ENCODE measurements at regions not wholly inside any gene's neighbourhood (a gene's known extent, or its start where the extent isn't known, plus 50 kb on each side); places are given as distances from the start of the nearest gene placed in this dataset.

DNA sequence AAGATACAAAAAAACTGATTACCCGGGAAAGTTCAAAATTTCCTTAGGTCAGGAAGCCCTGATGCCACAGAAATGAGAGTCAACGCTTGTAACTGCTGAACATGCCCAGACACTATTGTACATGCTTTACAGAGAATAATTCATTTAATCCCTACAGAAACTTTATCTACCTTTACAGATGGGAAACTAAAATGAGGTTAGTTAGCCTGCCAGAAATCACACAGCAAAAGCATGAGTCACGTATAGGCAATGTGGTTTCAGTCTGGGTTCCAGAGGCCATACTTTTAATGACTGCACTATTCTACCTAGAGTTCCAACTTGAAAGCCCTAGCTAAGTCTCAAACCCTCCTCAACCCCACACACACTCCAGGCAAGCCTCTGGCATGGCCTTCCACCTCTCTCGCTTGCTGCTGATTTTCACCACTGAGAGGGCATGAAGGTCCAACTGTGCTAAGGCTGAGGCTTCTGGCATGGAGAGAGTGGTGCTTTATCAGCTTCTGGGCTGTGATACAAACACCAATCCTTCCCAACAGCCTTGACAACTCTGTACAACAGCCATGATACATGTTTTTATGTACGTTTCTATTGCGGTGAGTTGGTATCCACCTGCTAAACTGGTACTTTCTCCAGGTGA, 1011.2 kb upstream of the GHITM start:
- TF ChIP-seq, protein P1, sequence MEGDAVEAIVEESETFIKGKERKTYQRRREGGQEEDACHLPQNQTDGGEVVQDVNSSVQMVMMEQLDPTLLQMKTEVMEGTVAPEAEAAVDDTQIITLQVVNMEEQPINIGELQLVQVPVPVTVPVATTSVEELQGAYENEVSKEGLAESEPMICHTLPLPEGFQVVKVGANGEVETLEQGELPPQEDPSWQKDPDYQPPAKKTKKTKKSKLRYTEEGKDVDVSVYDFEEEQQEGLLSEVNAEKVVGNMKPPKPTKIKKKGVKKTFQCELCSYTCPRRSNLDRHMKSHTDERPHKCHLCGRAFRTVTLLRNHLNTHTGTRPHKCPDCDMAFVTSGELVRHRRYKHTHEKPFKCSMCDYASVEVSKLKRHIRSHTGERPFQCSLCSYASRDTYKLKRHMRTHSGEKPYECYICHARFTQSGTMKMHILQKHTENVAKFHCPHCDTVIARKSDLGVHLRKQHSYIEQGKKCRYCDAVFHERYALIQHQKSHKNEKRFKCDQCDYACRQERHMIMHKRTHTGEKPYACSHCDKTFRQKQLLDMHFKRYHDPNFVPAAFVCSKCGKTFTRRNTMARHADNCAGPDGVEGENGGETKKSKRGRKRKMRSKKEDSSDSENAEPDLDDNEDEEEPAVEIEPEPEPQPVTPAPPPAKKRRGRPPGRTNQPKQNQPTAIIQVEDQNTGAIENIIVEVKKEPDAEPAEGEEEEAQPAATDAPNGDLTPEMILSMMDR (IDR thresholded peaks at IDR 0.05; ENCODE audit: insufficient read depth, low read length, poor library complexity, severe bottlenecking), result no peak
- H3K36me3 ChIP-seq (ENCODE audit: control insufficient read depth, insufficient read depth, low read length), result no peaks in the 10 kb centered on the region
- H3K4me3 ChIP-seq (replicated peaks; ENCODE audit: low read depth, low read length), result no peak overlapping the region
- no peak for DNase-seq (ENCODE audit: extremely low read depth, insufficient read length)
- no peaks in the 10 kb centered on the region for H3K27me3 ChIP-seq (replicated peaks; ENCODE audit: control insufficient read depth, insufficient read depth, low read length)

DNA sequence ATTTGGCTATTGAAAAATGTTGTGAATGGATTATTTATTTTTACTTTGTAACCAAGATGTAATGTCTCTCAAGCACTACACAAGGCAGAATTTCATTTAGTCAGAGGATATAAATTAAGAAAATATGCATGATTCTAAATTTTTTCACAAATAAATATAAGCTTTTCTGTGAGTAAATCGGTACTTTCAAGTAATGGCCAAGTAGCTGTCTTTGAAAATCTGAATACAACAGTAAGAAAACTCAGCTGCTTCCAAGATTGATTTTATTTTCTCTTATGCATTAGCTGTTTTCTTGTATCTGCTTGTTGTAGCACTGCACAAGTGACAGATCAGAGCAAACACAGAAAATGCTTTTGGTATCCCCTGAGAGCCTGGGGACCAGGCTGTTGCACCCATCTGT, 998.5 kb upstream of the GHITM start:
- DNase-seq (ENCODE audit: extremely low read depth, insufficient read length), result no peak
- Histone ChIP-seq H3K27me3 (replicated peaks; ENCODE audit: control insufficient read depth, insufficient read depth, low read length) (no peaks in the 10 kb centered on the region), H3K36me3 (ENCODE audit: control insufficient read depth, insufficient read depth, low read length) (no peaks in the 10 kb centered on the region), H3K4me3 (replicated peaks; ENCODE audit: low read depth, low read length) (no peak overlapping the region)
- TF ChIP-seq, protein P1 (IDR thresholded peaks at IDR 0.05; ENCODE audit: insufficient read depth, low read length, poor library complexity, severe bottlenecking), result no peak

DNA sequence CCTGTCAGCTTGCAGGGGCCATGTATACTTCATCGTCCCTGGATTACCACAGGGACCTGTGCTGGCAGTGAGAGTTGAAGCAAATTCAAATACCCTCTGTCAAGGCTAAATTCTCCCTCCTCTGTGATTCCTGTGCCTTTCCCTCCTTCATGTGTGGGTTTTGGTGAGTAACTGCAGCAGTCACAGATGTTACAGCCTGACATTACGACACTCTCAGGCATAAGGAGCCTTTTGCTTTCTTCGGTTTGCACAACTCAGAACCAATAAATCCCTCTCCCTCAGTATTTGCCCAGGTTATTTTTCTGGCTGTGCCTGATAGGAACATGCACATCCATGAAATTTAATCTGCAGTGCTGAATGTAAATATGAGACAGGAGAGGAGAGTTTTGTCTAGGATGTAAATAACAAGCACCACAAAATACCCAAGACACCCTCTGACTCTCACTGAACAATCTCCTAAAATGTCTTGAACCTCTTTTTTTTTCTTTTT, 997.2 kb upstream of the GHITM start:
- DNase-seq (ENCODE audit: extremely low read depth, insufficient read length), result no peak
- TF ChIP-seq, protein P1 (IDR thresholded peaks at IDR 0.05; ENCODE audit: insufficient read depth, low read length, poor library complexity, severe bottlenecking), result no peak
- Histone ChIP-seq H3K27me3 (replicated peaks; ENCODE audit: control insufficient read depth, insufficient read depth, low read length) (no peaks in the 10 kb centered on the region), H3K4me3 (replicated peaks; ENCODE audit: low read depth, low read length) (no peak overlapping the region), H3K36me3 (ENCODE audit: control insufficient read depth, insufficient read depth, low read length) (no peaks in the 10 kb centered on the region)

DNA sequence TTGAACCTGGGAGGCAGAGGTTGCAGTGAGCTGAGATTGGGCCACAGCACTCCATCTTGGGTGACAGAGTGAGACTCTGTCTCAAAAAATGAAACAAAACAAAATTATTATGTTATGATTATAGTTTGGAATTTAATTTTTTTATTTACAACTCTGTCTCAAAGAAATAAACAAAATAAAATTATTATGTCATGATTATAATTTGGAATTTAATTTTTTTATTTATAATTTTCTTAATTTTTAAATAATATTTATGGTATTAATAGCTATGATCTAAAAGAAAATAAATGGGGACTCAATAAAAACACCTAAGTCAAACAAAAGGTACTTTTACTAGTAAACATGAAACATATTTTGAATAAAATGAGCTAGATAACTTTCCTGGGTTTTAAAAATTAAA, 994.8 kb upstream of the GHITM start:
- no peak overlapping the region for H3K4me3 ChIP-seq (replicated peaks; ENCODE audit: low read depth, low read length)
- TF ChIP-seq, protein P1 (IDR thresholded peaks at IDR 0.05; ENCODE audit: insufficient read depth, low read length, poor library complexity, severe bottlenecking), result no peak
- no peaks in the 10 kb centered on the region for H3K27me3 ChIP-seq (replicated peaks; ENCODE audit: control insufficient read depth, insufficient read depth, low read length)
- no peak for DNase-seq (ENCODE audit: extremely low read depth, insufficient read length)
- no peaks in the 10 kb centered on the region for H3K36me3 ChIP-seq (ENCODE audit: control insufficient read depth, insufficient read depth, low read length)

DNA sequence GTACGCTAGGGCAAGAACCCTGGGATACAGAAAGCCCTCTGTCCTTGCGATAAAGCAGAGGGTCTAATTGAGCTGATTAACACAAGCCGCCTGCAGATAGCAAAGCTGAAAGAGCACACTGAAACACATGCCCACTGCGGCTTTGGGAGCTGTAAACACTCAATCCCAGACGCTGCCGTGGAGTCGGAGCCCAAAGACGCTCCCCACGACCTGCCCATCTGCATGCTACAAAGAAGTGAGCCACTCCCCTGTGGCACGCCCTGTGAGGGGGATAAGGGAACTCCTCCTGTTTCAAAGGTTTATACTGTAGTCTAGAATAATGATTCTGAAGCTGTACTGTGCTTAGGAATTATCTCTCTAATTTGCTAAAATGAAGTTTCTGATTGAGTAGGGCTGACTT, 985.6 kb upstream of the GHITM start:
- TF ChIP-seq, protein P1 (IDR thresholded peaks at IDR 0.05; ENCODE audit: insufficient read depth, low read length, poor library complexity, severe bottlenecking), result no peak
- DNase-seq (ENCODE audit: extremely low read depth, insufficient read length), result no peak
- H3K36me3 ChIP-seq (ENCODE audit: control insufficient read depth, insufficient read depth, low read length), result no peaks in the 10 kb centered on the region
- no peak overlapping the region for H3K4me3 ChIP-seq (replicated peaks; ENCODE audit: low read depth, low read length)
- H3K27me3 ChIP-seq (replicated peaks; ENCODE audit: control insufficient read depth, insufficient read depth, low read length), result no peaks in the 10 kb centered on the region

DNA sequence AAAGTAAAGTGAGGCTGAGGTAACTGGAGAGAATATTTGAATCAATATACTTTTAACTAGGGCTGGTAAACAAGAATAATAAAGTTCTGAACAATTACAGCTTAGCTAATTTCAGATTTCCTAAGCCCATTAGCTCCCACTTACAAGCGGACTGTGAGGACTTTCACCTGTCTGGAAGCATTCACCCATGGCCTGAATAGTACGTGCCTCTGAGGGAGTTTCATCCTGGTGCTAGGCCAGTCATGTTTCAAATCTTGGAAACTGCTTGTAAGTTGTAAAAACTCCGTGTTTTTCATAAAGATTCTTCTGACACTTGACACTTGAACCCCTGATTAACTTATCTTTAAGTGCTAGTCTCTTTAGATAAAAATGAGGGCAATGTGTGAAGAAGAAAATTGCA, 975.2 kb upstream of the GHITM start:
- H3K27me3 ChIP-seq (replicated peaks; ENCODE audit: control insufficient read depth, insufficient read depth, low read length), result no peaks in the 10 kb centered on the region
- H3K36me3 ChIP-seq (ENCODE audit: control insufficient read depth, insufficient read depth, low read length), result no peaks in the 10 kb centered on the region
- DNase-seq (ENCODE audit: extremely low read depth, insufficient read length), result no peak
- TF ChIP-seq, protein P1 (IDR thresholded peaks at IDR 0.05; ENCODE audit: insufficient read depth, low read length, poor library complexity, severe bottlenecking), result no peak
- no peak overlapping the region for H3K4me3 ChIP-seq (replicated peaks; ENCODE audit: low read depth, low read length)

All from GM06990 (cell line).